ENCODE measurements at regions not wholly inside any gene's neighbourhood (a gene's known extent, or its start where the extent isn't known, plus 50 kb on each side); places are given as distances from the start of the nearest gene placed in this dataset.

- intact Hi-C loops (cut with micrococcal nuclease), result no loop called here
- WGBS (ENCODE audit: insufficient coverage), result 40% methylated on average over 2 of the region's 3 CpGs
Measured at GRCh38 chr1:56266359-56266758, 313.0 kb downstream of the PLPP3 start.

GRCh38 chr1:56265216-56265615, 314.1 kb downstream of the PLPP3 start:
- H3K4me3 ChIP-seq (ENCODE audit: low read length), result no peak overlapping the region
- no peaks in the 10 kb centered on the region for H3K27me3 ChIP-seq (ENCODE audit: control insufficient read depth, insufficient read depth, low read length)
- no peaks in the 10 kb centered on the region for H3K9me3 ChIP-seq (ENCODE audit: control insufficient read depth, insufficient read depth, low read length)
- intact Hi-C loops (cut with micrococcal nuclease), result no loop called here
- DNase-seq, result no peak
- no peak for TF ChIP-seq CTCF (IDR thresholded peaks at IDR 0.05)
- no peaks in the 10 kb centered on the region for H3K4me1 ChIP-seq (ENCODE audit: control insufficient read depth, insufficient read depth, low read length)
- H3K27ac ChIP-seq (ENCODE audit: low read length), result no peak overlapping the region
- H3K9me3 Mint-ChIP-seq, result peaks cover 0 to under 1% of the 10 kb centered on the region in 2 donors
- no peaks in the 10 kb centered on the region for H3K4me1 Mint-ChIP-seq
- H3K36me3 ChIP-seq (ENCODE audit: control insufficient read depth, insufficient read depth, low read length), result no peaks in the 10 kb centered on the region
- no peak overlapping the region for H3K4me3 Mint-ChIP-seq
- H3K27ac Mint-ChIP-seq, result no peak overlapping the region
- ATAC-seq, result no peak
- no peaks in the 10 kb centered on the region for H3K36me3 Mint-ChIP-seq
- H3K27me3 Mint-ChIP-seq (ENCODE audit: low read depth in 2 of 2), result peaks cover 0 to under 1% of the 10 kb centered on the region in 2 donors

More at GRCh38 chr1:56266359-56266758, 313.0 kb downstream of the PLPP3 start:
- ATAC-seq (no peak), DNase-seq (no peak)
- Histone ChIP-seq H3K27me3 (ENCODE audit: control insufficient read depth, insufficient read depth, low read length) (no peaks in the 10 kb centered on the region), H3K36me3 (ENCODE audit: control insufficient read depth, insufficient read depth, low read length) (no peaks in the 10 kb centered on the region), H3K27ac (ENCODE audit: low read length) (no peak overlapping the region), H3K9me3 (ENCODE audit: control insufficient read depth, insufficient read depth, low read length) (no peaks in the 10 kb centered on the region), H3K4me1 (ENCODE audit: control insufficient read depth, insufficient read depth, low read length) (no peaks in the 10 kb centered on the region), H3K4me3 (ENCODE audit: low read length) (no peak overlapping the region)
- H3K27ac Mint-ChIP-seq, result no peak overlapping the region
- H3K4me3 Mint-ChIP-seq, result no peak overlapping the region
- no peaks in the 10 kb centered on the region for H3K36me3 Mint-ChIP-seq
- no peak for TF ChIP-seq CTCF (IDR thresholded peaks at IDR 0.05)
- no peaks in the 10 kb centered on the region for H3K9me3 Mint-ChIP-seq
- no peaks in the 10 kb centered on the region for H3K4me1 Mint-ChIP-seq
- no peaks in the 10 kb centered on the region for H3K27me3 Mint-ChIP-seq (ENCODE audit: low read depth in 2 of 2)

- Mint-ChIP-seq H3K4me1 (no peaks in the 10 kb centered on the region), H3K27ac (no peak overlapping the region), H3K36me3 (no peaks in the 10 kb centered on the region), H3K4me3 (no peak overlapping the region), H3K27me3 (ENCODE audit: low read depth in 2 of 2) (peaks cover 0 to 2% of the 10 kb centered on the region in 2 donors), H3K9me3 (peaks cover 0 to 4% of the 10 kb centered on the region in 2 donors)
- Histone ChIP-seq H3K4me3 (ENCODE audit: low read length) (no peak overlapping the region), H3K4me1 (ENCODE audit: control insufficient read depth, insufficient read depth, low read length) (no peaks in the 10 kb centered on the region), H3K9me3 (ENCODE audit: control insufficient read depth, insufficient read depth, low read length) (no peaks in the 10 kb centered on the region), H3K27ac (ENCODE audit: low read length) (no peak overlapping the region), H3K27me3 (ENCODE audit: control insufficient read depth, insufficient read depth, low read length) (no peaks in the 10 kb centered on the region), H3K36me3 (ENCODE audit: control insufficient read depth, insufficient read depth, low read length) (no peaks in the 10 kb centered on the region)
- ATAC-seq (no peak), DNase-seq (no peak)
- no peak for TF ChIP-seq CTCF (IDR thresholded peaks at IDR 0.05)
- intact Hi-C loops (cut with micrococcal nuclease), result no loop called here
- 79% methylated on average over 2 of the region's 3 CpGs for WGBS (ENCODE audit: insufficient coverage)
Measured at GRCh38 chr1:56263908-56264307, 315.5 kb downstream of the PLPP3 start.

- no peaks in the 10 kb centered on the region for H3K4me1 ChIP-seq (ENCODE audit: control insufficient read depth, insufficient read depth, low read length)
- Mint-ChIP-seq H3K4me1 (no peaks in the 10 kb centered on the region), H3K36me3 (no peaks in the 10 kb centered on the region), H3K27me3 (ENCODE audit: low read depth in 2 of 2) (peaks cover 0 to 2% of the 10 kb centered on the region in 2 donors), H3K27ac (no peak overlapping the region), H3K9me3 (peaks cover 0 to 4% of the 10 kb centered on the region in 2 donors), H3K4me3 (no peak overlapping the region)
- no peaks in the 10 kb centered on the region for H3K9me3 ChIP-seq (ENCODE audit: control insufficient read depth, insufficient read depth, low read length)
- H3K27ac ChIP-seq (ENCODE audit: low read length), result no peak overlapping the region
- no peaks in the 10 kb centered on the region for H3K36me3 ChIP-seq (ENCODE audit: control insufficient read depth, insufficient read depth, low read length)
- 87% methylated on average over 5 of the region's 5 CpGs for WGBS (ENCODE audit: insufficient coverage)
- H3K27me3 ChIP-seq (ENCODE audit: control insufficient read depth, insufficient read depth, low read length), result no peaks in the 10 kb centered on the region
- H3K4me3 ChIP-seq (ENCODE audit: low read length), result no peak overlapping the region
- no peak for DNase-seq
- intact Hi-C loops (cut with micrococcal nuclease), result no loop called here
- no peak for TF ChIP-seq CTCF (IDR thresholded peaks at IDR 0.05)
- no peak for ATAC-seq
Measured at GRCh38 chr1:56258371-56258770, 321.0 kb downstream of the PLPP3 start.
